ENCODE measurements at regions not wholly inside any gene's neighbourhood (a gene's known extent, or its start where the extent isn't known, plus 50 kb on each side); places are given as distances from the start of the nearest gene placed in this dataset.

DNA sequence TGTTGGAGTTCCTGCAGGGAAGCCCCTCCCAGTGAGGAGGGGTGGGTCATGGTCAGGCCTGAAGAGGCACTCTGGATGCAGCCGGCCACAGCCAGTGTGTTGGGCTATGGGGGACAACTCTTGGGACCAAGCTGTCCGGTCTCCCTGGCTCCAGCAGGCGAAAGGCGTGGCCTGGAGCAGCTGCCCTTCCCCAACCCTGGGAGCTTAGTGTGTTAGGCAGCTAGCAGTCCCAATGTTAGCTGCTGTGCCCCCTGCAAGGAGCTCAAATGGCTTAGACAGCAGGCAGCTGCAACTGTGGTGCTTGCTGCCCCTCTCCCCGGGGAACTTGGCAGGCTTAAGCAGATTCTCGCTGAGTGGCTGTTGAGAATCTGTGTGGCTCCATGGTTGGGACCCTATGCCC is 67.5 kb upstream of the ACTBL2 start:
- TF ChIP-seq, protein P1, sequence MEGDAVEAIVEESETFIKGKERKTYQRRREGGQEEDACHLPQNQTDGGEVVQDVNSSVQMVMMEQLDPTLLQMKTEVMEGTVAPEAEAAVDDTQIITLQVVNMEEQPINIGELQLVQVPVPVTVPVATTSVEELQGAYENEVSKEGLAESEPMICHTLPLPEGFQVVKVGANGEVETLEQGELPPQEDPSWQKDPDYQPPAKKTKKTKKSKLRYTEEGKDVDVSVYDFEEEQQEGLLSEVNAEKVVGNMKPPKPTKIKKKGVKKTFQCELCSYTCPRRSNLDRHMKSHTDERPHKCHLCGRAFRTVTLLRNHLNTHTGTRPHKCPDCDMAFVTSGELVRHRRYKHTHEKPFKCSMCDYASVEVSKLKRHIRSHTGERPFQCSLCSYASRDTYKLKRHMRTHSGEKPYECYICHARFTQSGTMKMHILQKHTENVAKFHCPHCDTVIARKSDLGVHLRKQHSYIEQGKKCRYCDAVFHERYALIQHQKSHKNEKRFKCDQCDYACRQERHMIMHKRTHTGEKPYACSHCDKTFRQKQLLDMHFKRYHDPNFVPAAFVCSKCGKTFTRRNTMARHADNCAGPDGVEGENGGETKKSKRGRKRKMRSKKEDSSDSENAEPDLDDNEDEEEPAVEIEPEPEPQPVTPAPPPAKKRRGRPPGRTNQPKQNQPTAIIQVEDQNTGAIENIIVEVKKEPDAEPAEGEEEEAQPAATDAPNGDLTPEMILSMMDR (IDR thresholded peaks at IDR 0.05), result no peak
- DNase-seq, result no peak
- Histone ChIP-seq H3K4me3 (ENCODE audit: low read length) (no peak overlapping the region), H3K36me3 (ENCODE audit: control insufficient read depth, insufficient read depth, low read length) (no peaks in the 10 kb centered on the region), H3K27ac (ENCODE audit: low read length) (no peak overlapping the region), H3K27me3 (ENCODE audit: control insufficient read depth, insufficient read depth, low read length) (no peaks in the 10 kb centered on the region), H3K9me3 (ENCODE audit: control insufficient read depth, insufficient read depth, low read length) (no peaks in the 10 kb centered on the region), H3K4me1 (ENCODE audit: control insufficient read depth, insufficient read depth, low read length) (no peaks in the 10 kb centered on the region)
- 92% methylated on average over 6 of the region's 6 CpGs for WGBS (ENCODE audit: insufficient coverage)
- peaks cover 0 to 5% of the 10 kb centered on the region in 2 donors for H3K9me3 Mint-ChIP-seq
- no peak for ATAC-seq
- intact Hi-C loops (cut with micrococcal nuclease), result no loop called here
- H3K4me1 Mint-ChIP-seq, result no peaks in the 10 kb centered on the region
- H3K4me3 Mint-ChIP-seq, result no peak overlapping the region
- H3K36me3 Mint-ChIP-seq, result no peaks in the 10 kb centered on the region
- no peaks in the 10 kb centered on the region for H3K27me3 Mint-ChIP-seq (ENCODE audit: low read depth in 2 of 2)
- no peak overlapping the region for H3K27ac Mint-ChIP-seq

DNA sequence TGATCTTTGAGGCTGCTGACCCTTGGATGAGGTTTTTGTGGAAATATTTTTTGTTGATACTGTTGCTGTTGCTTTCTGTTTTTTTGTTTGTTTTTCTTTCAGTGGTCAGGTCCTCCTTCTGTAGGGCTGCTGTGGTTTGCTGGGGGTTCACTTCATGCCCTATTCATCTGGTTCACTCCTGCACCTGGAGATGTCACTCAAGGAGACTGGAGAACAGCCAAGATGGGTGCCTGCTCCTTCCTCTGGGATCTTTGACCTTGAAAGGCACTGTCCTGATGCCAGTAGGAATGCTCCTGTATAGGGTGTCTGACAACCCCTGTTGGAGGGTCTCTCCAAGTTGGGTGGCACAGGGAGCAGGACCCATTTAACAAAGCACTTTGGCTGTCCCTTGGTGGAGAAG is 67.0 kb upstream of the ACTBL2 start:
- Histone ChIP-seq H3K4me1 (ENCODE audit: control insufficient read depth, insufficient read depth, low read length) (no peaks in the 10 kb centered on the region), H3K4me3 (ENCODE audit: low read length) (no peak overlapping the region), H3K9me3 (ENCODE audit: control insufficient read depth, insufficient read depth, low read length) (no peaks in the 10 kb centered on the region), H3K27me3 (ENCODE audit: control insufficient read depth, insufficient read depth, low read length) (no peaks in the 10 kb centered on the region), H3K36me3 (ENCODE audit: control insufficient read depth, insufficient read depth, low read length) (no peaks in the 10 kb centered on the region), H3K27ac (ENCODE audit: low read length) (no peak overlapping the region)
- H3K27ac Mint-ChIP-seq, result no peak overlapping the region
- no peaks in the 10 kb centered on the region for H3K27me3 Mint-ChIP-seq (ENCODE audit: low read depth in 2 of 2)
- intact Hi-C loops (cut with micrococcal nuclease), result no loop called here
- no peak for DNase-seq
- H3K4me1 Mint-ChIP-seq, result no peaks in the 10 kb centered on the region
- peaks cover 0 to 5% of the 10 kb centered on the region in 2 donors for H3K9me3 Mint-ChIP-seq
- no peak for ATAC-seq
- H3K4me3 Mint-ChIP-seq, result no peak overlapping the region
- no peaks in the 10 kb centered on the region for H3K36me3 Mint-ChIP-seq
- TF ChIP-seq, protein P1 (IDR thresholded peaks at IDR 0.05), result no peak

DNA sequence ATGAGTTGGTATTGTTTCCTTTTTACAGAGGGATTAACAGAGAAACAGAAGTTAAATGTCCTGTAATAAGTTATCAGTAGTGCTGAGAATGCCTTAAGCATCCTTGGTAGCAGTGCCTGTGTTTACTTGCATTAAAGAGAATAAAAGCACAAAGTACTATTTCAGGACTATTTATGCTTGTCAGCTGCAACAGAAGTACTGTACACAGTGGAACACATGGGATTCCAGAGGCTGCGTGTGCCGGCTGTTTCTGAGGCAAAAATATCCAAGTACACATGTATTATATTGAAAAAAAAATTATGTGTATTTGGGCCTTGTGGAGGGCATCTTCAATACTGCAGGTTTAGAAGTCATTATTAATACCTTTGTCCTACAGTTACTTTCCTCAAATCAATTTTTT is 58.2 kb upstream of the ACTBL2 start:
- DNase-seq, result no peak
- Histone ChIP-seq H3K27me3 (ENCODE audit: control insufficient read depth, insufficient read depth, low read length) (no peaks in the 10 kb centered on the region), H3K36me3 (ENCODE audit: control insufficient read depth, insufficient read depth, low read length) (no peaks in the 10 kb centered on the region), H3K4me1 (ENCODE audit: control insufficient read depth, insufficient read depth, low read length) (no peaks in the 10 kb centered on the region), H3K4me3 (ENCODE audit: low read length) (no peak overlapping the region), H3K27ac (ENCODE audit: low read length) (no peak overlapping the region), H3K9me3 (ENCODE audit: control insufficient read depth, insufficient read depth, low read length) (no peaks in the 10 kb centered on the region)
- H3K27ac Mint-ChIP-seq, result no peak overlapping the region
- H3K36me3 Mint-ChIP-seq, result no peaks in the 10 kb centered on the region
- H3K27me3 Mint-ChIP-seq (ENCODE audit: low read depth in 2 of 2), result no peaks in the 10 kb centered on the region
- no peaks in the 10 kb centered on the region for H3K9me3 Mint-ChIP-seq
- TF ChIP-seq, protein P1 (IDR thresholded peaks at IDR 0.05), result no peak
- no peak for ATAC-seq
- 100% methylated on average over 1 of the region's 2 CpGs for WGBS (ENCODE audit: insufficient coverage)
- intact Hi-C loops (cut with micrococcal nuclease), result no loop called here
- H3K4me3 Mint-ChIP-seq, result no peak overlapping the region
- no peaks in the 10 kb centered on the region for H3K4me1 Mint-ChIP-seq

DNA sequence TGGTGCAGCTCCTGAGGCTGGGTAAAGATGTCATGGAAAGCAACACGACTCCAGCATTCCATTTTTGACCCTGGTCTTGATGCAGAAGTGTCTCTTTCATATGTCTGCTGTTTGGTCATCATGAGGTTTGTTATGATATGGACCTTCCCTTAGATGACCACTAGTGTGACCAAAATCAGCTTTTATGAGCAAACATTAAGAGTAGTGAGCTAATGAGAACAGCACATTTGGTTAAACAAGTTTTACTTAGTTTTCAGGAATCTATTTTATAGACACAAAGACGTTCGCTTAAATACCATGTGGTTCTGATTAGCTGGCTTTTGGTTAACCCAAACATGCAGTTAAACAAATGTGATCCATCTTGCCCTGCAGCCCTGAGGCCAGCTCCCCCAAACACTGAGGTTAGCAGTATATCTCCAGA is 56.7 kb upstream of the ACTBL2 start:
- no peak overlapping the region for H3K4me3 ChIP-seq (ENCODE audit: low read length)
- ATAC-seq (no peak), DNase-seq (no peak)
- H3K9me3 ChIP-seq (ENCODE audit: control insufficient read depth, insufficient read depth, low read length), result no peaks in the 10 kb centered on the region
- no peaks in the 10 kb centered on the region for H3K36me3 ChIP-seq (ENCODE audit: control insufficient read depth, insufficient read depth, low read length)
- no peak overlapping the region for H3K4me3 Mint-ChIP-seq
- no peaks in the 10 kb centered on the region for H3K4me1 Mint-ChIP-seq
- H3K36me3 Mint-ChIP-seq, result no peaks in the 10 kb centered on the region
- no peaks in the 10 kb centered on the region for H3K27me3 Mint-ChIP-seq (ENCODE audit: low read depth in 2 of 2)
- H3K9me3 Mint-ChIP-seq, result no peaks in the 10 kb centered on the region
- 81% methylated on average over 3 of the region's 3 CpGs for WGBS (ENCODE audit: insufficient coverage)
- no peaks in the 10 kb centered on the region for H3K27me3 ChIP-seq (ENCODE audit: control insufficient read depth, insufficient read depth, low read length)
- TF ChIP-seq, protein P1 (IDR thresholded peaks at IDR 0.05), result no peak
- intact Hi-C loops (cut with micrococcal nuclease), result no loop called here
- no peak overlapping the region for H3K27ac Mint-ChIP-seq
- no peaks in the 10 kb centered on the region for H3K4me1 ChIP-seq (ENCODE audit: control insufficient read depth, insufficient read depth, low read length)
- no peak overlapping the region for H3K27ac ChIP-seq (ENCODE audit: low read length)
